ENCODE measurements at regions not wholly inside any gene's neighbourhood (a gene's known extent, or its start where the extent isn't known, plus 50 kb on each side); places are given as distances from the start of the nearest gene placed in this dataset.

DNA sequence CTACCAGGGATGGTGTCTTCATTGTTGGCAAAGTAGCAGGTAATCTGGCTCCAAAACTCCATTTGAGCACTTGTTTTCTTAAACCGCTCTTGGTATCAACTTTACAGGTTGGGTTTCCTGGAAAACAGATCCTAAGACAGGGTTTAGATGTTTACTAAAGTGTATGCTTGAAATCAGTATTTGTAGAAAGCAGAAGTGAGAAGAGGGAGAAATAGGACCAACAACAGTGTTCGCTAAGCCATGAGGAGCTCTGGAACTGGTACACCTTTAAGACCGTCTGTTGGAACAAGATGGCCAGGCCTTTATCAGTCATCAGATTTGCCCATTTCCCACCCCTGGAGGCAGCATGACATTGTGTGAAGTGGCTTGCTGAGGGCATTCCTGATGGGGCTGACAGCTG lies 171.0 kb upstream of the COL8A1 start:
- TF ChIP-seq, protein P1, sequence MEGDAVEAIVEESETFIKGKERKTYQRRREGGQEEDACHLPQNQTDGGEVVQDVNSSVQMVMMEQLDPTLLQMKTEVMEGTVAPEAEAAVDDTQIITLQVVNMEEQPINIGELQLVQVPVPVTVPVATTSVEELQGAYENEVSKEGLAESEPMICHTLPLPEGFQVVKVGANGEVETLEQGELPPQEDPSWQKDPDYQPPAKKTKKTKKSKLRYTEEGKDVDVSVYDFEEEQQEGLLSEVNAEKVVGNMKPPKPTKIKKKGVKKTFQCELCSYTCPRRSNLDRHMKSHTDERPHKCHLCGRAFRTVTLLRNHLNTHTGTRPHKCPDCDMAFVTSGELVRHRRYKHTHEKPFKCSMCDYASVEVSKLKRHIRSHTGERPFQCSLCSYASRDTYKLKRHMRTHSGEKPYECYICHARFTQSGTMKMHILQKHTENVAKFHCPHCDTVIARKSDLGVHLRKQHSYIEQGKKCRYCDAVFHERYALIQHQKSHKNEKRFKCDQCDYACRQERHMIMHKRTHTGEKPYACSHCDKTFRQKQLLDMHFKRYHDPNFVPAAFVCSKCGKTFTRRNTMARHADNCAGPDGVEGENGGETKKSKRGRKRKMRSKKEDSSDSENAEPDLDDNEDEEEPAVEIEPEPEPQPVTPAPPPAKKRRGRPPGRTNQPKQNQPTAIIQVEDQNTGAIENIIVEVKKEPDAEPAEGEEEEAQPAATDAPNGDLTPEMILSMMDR (IDR thresholded peaks at IDR 0.05): no peak
- TF ChIP-seq POLR2A (IDR thresholded peaks at IDR 0.05): no peak

Data from esophagus squamous epithelium (tissue), 4 donors.